Mesothelial cell of epicardium (in vitro differentiated cells): ENCODE measurements at regions not wholly inside any gene's neighbourhood (a gene's known extent, or its start where the extent isn't known, plus 50 kb on each side); places are given as distances from the start of the nearest gene placed in this dataset.

Source experiments
- DNase-seq, 2 experiments: peaks; one replicate each; pipeline ENCODE4 v3.0.0; 2021; ENCODE audit warnings: low spot score in 2 of 2; ENCODE audit not compliant: unreplicated experiment in 2 of 2
- H3K27ac Mint-ChIP-seq: 2 replicates; pipeline ENCODE4 v1.8.0; 2021; ENCODE audit warnings: mixed read lengths
- H3K27me3 Mint-ChIP-seq: 2 replicates; pipeline ENCODE4 v1.8.0; 2021; ENCODE audit warnings: low read depth, mixed read lengths
- H3K36me3 Mint-ChIP-seq: 2 replicates; pipeline ENCODE4 v1.8.0; 2021; ENCODE audit warnings: mixed read lengths
- H3K4me1 Mint-ChIP-seq: 2 replicates; pipeline ENCODE4 v1.8.0; 2021; ENCODE audit warnings: mixed read lengths
- H3K4me3 Mint-ChIP-seq: 2 replicates; pipeline ENCODE4 v1.8.0; 2021; ENCODE audit warnings: mild to moderate bottlenecking, moderate library complexity, mixed read lengths
- H3K9me3 Mint-ChIP-seq: 2 replicates; pipeline ENCODE4 v1.8.0; 2021; ENCODE audit warnings: mixed read lengths
- TF ChIP-seq, protein P1 (sequence below): fragments of 200-600 bp; sonication (generic); IDR thresholded peaks from one replicate; pipeline ENCODE4 v1.5.0; 2021; ENCODE audit warnings: antibody characterized with exemption; ENCODE audit not compliant: unreplicated experiment

DNA sequence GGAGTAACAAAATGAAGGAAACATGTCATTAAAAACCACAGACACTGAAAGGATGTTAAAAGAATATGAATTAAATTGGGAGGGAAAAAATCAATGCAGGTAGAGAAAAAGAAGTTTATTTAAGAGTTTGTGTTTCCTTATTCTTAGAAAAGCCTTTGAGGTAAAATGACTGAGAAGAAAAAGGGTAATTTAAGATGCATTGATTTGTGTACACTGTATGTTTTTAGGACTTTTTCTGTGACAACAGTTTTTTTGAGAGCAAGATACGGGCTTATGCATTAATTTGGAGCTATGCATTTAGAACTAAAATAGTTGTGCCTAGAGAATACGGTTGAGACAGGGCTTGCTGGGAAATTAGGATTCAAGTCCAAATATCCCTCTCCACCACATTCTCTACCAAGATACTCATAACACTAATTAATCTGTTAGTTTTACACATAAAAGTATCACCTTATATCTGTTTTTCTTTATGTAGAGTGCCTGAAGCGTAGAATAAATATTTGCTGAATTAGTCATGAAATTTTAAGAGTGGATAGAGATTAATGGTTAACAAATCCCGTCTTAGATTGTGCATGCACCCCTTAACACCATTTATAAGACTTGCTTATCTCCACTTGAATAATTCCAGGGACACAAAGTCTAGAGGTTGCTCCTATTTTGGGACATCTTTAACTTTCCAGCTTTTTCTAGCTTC is 232.5 kb downstream of the PCDH7 start:
- TF ChIP-seq, protein P1, sequence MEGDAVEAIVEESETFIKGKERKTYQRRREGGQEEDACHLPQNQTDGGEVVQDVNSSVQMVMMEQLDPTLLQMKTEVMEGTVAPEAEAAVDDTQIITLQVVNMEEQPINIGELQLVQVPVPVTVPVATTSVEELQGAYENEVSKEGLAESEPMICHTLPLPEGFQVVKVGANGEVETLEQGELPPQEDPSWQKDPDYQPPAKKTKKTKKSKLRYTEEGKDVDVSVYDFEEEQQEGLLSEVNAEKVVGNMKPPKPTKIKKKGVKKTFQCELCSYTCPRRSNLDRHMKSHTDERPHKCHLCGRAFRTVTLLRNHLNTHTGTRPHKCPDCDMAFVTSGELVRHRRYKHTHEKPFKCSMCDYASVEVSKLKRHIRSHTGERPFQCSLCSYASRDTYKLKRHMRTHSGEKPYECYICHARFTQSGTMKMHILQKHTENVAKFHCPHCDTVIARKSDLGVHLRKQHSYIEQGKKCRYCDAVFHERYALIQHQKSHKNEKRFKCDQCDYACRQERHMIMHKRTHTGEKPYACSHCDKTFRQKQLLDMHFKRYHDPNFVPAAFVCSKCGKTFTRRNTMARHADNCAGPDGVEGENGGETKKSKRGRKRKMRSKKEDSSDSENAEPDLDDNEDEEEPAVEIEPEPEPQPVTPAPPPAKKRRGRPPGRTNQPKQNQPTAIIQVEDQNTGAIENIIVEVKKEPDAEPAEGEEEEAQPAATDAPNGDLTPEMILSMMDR, result no peak
- Mint-ChIP-seq H3K9me3 (no peaks in the 10 kb centered on the region), H3K27ac (peak overlapping the region; percentile 43), H3K36me3 (no peaks in the 10 kb centered on the region), H3K4me1 (peaks cover 47% of the 10 kb centered on the region), H3K4me3 (no peak overlapping the region), H3K27me3 (no peaks in the 10 kb centered on the region)
- DNase-seq, result no peak

GRCh38 chr4:30953799-30954198 is 233.6 kb downstream of the PCDH7 start:
- Mint-ChIP-seq H3K27ac (no peak overlapping the region), H3K4me3 (no peak overlapping the region), H3K36me3 (no peaks in the 10 kb centered on the region), H3K4me1 (peaks cover 49% of the 10 kb centered on the region), H3K27me3 (no peaks in the 10 kb centered on the region), H3K9me3 (no peaks in the 10 kb centered on the region)
- no peak for DNase-seq
- TF ChIP-seq, protein P1, result no peak

GRCh38 chr4:30956916-30957315 is 236.7 kb downstream of the PCDH7 start:
- Mint-ChIP-seq H3K9me3 (peaks cover 3% of the 10 kb centered on the region), H3K4me3 (no peak overlapping the region), H3K36me3 (peaks cover 6% of the 10 kb centered on the region), H3K27ac (peak overlapping the region; percentile 78), H3K27me3 (no peaks in the 10 kb centered on the region), H3K4me1 (peaks cover 34% of the 10 kb centered on the region)
- TF ChIP-seq, protein P1, result no peak
- DNase-seq, result no peak

GRCh38 chr4:30957706-30958105 is 237.5 kb downstream of the PCDH7 start:
- Mint-ChIP-seq H3K36me3 (peaks cover 6% of the 10 kb centered on the region), H3K27ac (no peak overlapping the region), H3K4me1 (peaks cover 27% of the 10 kb centered on the region), H3K4me3 (no peak overlapping the region), H3K27me3 (no peaks in the 10 kb centered on the region), H3K9me3 (peaks cover 3% of the 10 kb centered on the region)
- TF ChIP-seq, protein P1, result no peak
- no peak for DNase-seq

DNA sequence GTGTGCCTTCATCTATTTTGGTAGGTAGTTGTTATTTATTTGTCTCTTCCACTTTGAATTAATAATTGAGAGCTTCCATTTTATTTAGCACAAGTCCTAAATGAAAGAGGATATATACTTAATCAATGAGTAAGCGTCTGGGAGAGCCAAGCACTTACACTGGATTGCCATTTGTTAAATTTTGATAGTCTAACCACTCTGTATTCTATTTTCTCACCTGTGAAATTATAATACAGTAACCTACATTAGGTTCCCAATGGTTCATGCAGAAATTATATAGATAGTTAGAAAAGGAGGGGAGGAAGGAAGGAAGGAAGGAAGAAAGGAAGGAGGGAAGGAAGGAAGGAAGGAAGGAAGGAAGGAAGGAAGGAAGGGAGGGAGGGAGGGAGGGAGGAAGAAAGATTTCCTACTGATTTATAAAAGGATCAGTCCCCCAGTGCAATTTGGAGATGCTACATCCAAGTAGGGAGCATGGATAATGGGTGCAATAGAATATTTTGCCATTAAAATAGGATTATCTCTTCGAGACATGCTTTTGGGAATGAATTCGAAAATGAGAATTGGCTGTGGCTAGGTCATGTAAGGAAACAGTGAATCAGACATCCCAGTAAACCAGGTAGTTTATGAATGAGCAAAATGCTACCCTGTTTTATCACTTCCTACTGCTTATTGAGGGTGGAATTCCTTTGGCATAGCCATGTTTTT is 239.8 kb downstream of the PCDH7 start:
- Mint-ChIP-seq H3K27ac (no peak overlapping the region), H3K9me3 (peaks cover 3% of the 10 kb centered on the region), H3K4me1 (peaks cover 21% of the 10 kb centered on the region), H3K36me3 (peaks cover 6% of the 10 kb centered on the region), H3K27me3 (no peaks in the 10 kb centered on the region), H3K4me3 (no peak overlapping the region)
- no peak for DNase-seq
- TF ChIP-seq, protein P1, result no peak
